HG03520 (cell line): ENCODE measurements at regions not wholly inside any gene's neighbourhood (a gene's known extent, or its start where the extent isn't known, plus 50 kb on each side); places are given as distances from the start of the nearest gene placed in this dataset.
"Not testable (repeated sequence)": the region's sequence is repeated elsewhere in the genome, so short reads cannot be mapped to it uniquely, and the experiment has no call there.

Source experiments
- ATAC-seq: cut with Tn5 transposase; IDR thresholded peaks from one replicate; pipeline ENCODE4 v1.9.1; 2021; ENCODE audit warnings: mild to moderate bottlenecking, moderate library complexity; ENCODE audit not compliant: unreplicated experiment

DNA sequence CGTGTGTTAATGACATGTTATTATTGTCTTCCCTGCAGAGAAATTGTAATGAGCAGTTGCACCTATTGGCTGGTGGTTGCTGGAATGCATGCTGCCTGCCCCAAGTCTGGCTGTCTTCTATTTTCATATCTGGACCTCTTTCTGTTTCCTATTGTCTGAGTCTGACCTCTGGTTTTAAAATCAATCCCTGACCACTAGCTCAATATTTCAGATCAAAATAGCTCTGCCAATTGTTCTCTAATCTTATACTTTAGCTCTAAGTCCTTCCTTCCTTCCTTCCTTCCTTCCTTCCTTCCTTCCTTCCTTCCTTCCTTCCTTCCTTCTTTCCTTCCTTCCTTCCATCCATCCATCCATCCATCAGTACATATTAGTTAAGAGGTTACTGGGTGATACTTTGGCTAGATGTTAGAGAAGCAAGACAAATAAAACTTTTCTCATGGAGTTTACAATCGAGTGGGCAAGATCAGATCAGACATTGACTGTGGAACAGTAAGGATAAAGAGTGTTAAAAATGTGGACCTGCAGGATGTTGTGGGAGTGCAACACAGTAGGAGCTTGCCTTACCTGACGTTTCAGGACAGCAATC, 417.1 kb downstream of the SOCS6 start:
- no peak for ATAC-seq

DNA sequence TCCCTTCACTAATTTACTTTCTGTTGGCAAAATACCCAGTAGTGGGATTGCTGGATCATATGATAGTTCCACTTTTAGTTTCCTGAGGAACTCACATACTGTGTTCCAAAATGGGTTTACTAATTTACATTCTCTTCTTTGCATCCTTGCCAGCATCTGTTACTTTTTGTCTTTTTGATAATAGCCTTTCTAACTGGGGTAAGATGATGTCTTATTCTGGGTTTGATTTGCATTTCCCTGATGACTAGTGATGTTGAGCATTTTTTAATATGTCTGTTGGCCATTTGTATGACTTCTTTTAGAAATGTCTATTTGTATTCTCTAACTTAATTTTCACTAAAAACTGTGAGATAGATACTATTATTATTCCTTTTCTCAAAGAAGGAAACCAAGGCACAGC, 411.7 kb downstream of the SOCS6 start:
- no peak for ATAC-seq

DNA sequence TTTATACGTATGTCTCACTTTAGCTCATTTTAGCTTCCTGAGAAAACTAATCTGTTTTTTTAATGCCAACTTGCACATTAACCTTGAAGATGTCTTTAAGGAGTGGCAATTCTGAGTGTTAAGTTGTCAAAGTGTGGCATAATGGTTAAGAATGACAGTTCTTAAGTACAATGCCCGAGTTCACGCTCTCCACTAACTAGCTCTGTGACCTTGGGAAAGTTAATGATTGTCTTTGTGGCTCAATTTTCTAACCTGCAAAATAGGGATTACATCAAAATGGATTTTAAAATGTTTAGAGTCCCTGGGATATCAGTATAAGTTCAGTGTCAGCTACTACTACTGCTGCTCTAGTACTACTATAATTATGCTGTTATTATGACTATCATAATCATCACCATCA, 409.7 kb downstream of the SOCS6 start:
- ATAC-seq = no peak

DNA sequence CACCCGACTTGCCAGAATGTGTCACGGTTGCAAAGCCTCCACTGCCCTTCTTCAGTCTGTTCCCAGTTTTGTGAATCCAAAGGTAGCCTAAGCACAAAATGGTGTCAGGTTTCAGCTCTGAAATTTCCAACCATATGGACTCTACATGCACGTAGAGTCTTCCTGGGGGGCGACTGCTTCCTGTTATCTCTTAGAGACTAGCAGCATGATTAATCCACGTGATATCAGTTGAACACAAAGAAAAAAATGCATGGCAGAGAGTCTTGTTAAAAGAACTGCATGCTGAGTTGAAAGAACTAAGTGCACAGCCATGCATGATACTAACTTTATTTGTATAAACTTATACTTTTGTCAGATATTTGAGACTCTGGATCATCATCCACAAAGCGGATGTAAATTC, 404.4 kb downstream of the SOCS6 start:
- ATAC-seq = no peak

DNA sequence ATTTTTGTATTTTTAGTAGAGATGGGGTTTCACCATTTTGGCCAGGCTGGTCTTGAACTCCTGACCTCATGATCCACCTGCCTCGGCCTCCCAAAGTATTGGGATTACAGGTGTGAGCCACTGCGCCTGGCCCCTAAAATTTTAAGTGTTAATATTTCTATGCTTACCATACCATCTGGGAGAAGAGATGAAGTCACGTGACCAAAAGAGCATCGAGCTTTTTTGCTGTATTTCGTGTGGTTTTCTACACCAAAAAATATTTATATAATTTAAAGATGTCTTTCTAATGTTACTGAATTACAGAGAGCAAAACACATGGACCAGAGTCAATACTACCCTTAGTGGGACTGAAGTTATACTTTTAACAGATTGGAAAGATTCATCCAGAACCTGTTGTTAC, 400.9 kb downstream of the SOCS6 start:
- ATAC-seq = not testable (repeated sequence)

DNA sequence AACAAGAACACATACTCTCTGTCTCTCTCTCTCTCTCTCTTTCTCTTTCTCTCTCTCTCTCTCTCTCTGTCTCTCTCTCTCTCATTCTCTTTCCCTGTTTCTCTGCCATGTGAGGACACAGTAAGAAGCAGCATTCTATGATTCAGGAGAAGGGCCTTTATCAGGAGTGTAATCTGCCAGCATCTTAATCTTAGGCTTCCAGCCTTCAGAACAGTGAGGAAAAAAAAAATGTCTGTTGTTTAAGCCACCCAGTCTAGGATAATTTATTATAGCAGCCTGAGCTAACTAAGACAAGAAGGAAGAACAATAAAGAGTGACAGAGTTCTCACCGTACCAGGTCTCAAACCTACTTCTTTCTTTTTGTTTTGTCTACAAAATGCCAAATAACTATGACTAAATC, 399.4 kb downstream of the SOCS6 start:
- no peak for ATAC-seq

DNA sequence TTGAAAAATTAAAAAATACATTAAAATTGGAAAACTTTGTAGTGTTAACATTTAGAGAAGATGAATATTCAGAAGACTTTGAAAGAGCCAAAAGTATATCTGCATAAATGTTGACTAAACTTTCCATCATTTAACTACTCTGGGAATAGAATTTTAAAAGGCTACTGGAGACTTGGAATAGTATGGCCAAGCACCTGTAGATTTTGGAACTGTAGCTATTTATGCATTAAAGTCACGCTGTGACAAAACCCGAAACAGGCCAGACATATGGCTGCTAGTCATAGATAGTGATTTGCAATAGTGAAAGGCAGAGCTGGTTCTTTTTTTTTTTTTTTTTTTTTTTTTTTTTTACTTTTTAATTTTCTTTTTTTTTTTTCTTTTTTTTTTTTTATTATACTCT, 396.0 kb downstream of the SOCS6 start:
- no peak for ATAC-seq

DNA sequence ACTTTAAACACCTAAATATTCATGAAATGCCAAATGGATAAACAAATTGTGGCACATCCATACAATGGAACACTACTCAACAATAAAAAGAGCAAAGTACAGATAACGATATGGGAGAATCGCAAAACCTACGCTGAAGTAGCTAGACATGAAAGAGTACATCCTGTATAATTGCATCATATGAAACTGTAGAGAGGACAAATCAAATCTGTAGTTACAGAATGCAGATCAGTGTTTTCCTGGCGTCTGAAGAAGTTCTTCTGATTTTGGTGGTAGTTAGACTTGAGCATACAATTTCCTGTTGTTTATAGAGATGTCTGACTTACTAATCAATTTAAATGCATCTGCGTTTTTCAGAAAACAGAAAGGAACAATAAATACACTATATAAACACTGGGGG, 394.4 kb downstream of the SOCS6 start:
- ATAC-seq = no peak

DNA sequence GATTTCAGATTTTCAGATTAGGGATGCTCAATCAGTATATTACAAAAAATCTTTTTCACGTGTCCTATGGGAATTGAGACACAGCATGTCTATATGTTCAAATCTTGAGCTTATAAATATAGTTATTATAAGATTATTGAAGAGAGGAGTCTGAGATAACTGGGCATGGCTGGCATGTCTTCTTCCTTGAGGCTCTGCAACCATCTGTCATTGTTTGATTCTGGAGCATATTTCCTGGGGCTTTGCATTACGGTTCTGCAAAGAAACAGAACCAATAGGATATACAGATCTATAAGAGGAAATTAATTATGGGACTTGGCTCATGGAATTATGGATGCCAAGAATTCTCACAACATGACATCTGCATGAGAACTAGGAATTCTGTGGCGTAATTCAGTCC, 386.1 kb downstream of the SOCS6 start:
- ATAC-seq = no peak

DNA sequence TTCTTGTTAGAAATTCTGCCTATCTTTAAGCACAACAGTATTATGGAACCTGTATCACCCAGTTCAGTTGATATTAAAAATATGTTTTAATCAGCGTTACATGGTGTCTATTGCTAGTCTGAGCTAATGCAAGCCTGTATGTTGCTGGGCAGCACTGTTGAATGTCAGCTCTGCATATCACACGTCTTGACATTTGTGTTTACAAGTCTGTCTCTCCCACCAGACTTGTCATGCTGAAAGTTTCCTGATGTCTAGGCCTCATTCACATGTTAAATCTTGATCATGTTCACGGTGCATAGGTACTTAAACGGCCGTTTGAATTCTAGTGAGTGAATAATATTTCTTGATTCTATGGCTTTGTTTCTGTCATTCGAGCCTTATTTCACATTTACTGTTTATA, 385.0 kb downstream of the SOCS6 start:
- no peak for ATAC-seq

DNA sequence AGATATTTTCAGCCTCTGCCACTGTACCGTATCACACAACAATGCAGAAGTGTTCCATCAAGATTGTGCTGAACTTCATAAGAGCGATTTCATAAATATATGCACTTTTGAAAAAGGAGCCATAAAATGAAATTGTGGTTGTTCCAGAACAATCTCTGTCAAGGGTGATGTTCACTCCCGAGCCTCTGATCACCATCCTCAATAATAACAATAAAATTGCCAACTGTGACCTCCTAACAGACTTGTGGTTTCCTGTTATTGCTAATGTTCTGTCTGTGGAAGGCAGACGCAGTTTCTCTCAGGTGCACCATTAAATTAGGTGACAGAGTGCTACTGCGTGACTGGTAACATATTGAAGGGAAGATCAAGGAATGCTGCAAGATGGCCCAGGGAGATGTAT, 383.7 kb downstream of the SOCS6 start:
- no peak for ATAC-seq

DNA sequence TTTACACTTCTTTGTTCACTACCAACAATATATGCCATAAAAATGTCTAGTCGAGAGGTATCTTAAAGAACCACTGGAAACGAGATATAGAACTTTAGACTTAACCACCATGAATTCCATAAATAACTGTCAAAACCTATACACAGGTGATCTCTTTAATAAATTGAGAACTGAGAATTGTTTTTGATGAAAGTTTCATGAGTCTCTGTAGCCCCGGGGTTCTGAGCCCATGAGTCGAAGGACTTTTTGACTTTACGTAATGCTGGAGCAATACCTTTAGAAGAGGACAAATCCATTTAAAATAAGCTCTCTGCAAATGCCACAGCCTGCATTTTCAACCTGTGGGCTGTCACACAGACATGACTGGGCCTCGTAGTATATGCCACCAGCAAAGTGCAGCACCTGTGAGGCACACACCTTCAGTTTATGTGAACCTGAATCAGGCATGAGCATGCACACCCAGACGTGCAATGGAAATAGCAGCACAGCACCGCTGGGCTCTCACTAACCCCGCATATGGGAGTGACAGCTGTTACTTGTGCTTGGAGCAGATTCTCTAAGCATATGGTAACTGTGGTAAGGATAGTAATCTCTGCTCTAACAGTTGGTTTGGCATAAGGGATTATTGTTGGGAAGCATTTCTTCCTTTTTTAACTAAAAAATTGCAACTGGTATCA, 383.2 kb downstream of the SOCS6 start:
- ATAC-seq = no peak

DNA sequence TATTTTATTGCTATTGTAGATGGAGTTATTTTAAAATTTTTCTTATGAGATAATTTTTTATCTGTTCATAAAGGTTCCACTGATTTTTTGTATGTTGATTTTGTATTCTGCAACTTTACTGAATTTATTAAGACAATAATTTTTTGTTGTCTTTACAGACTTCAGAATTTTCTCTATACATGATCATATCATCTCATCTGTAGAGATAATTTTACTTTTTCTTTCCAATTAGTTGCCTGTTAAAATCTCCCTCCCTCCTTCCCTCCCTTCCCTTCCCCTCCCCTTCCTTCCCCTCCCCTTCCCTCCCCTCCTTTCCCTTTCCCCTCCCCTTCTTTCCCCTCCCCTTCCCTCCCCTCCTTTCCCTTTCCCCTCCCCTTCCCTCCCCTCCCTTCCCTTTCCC, 378.1 kb downstream of the SOCS6 start:
- no peak for ATAC-seq

DNA sequence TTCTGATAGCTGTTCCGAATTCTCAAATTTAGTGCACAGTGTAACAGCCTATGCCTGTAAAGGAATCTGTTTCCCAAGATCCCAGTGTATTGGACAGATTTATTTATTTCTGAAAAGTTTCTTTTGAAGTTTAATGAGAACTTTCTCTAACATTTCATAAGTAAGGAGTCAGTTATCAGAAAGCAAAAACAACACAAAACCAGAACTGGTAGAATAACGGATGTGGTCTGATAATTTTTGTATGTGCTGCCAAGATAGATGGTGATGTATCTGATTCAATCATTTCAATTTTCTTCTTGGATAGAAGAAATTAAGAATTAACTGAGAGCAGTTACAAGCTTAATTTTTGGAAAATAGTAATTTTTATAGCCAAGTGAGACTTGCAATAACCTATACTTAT, 374.3 kb downstream of the SOCS6 start:
- ATAC-seq = no peak

DNA sequence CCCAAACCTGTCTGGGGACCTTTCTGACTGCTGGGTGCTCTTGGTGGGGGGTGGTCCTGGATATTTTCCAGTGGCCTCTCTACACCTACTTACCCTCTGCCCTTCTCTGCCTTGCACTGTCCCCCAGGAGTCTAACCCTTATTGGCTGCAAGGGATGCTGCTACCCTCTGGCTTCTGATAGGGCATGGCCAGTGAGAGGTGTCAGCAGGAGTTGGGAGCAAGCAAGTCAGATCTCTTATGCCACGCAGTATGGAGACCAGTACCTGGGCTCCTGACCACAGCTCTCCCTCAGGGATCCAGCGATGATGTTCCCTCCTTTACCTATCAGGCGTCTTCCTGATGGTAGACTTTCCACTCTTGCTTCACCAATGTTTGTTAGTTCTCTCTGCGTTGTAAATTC, 373.7 kb downstream of the SOCS6 start:
- no peak for ATAC-seq

DNA sequence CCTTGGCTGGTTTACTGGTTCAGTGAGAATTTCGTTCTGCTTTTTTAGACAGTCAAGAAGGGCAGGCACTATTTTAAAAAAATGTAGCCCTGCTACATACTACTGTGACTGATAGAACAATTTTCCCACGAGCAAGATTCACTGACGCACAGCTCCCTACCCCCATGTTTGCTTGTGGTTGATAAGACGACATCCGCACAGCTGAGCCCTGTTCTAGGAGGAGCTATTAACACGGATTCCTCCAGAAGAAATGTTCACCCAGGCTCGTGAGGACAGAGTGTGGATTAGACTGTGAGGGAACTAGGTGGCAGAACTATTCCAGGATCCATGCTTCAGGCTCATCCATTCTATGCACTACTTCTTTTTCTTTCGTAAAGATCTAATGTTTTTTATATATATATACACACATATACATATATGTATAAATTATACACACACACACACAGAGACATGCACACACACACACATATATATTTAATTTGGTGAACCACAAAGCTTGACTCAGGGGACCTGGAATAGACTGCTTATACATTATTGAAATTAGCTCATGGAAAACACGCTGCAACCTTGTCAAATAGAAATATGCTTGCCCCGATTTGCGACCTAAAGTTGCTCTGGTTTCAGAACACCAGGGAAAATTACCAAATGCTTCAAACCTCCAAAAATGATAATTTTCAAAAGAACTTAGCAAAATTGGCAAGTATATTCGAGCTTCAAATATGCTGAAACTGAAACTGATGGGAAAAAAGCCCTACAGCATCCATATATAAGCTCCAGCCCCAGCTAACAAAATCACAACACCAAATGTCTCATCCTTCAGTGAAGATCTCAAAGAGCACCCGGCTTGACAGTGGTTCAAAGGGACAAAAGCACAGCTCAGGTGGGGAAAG, 370.4 kb downstream of the SOCS6 start:
- no peak for ATAC-seq

DNA sequence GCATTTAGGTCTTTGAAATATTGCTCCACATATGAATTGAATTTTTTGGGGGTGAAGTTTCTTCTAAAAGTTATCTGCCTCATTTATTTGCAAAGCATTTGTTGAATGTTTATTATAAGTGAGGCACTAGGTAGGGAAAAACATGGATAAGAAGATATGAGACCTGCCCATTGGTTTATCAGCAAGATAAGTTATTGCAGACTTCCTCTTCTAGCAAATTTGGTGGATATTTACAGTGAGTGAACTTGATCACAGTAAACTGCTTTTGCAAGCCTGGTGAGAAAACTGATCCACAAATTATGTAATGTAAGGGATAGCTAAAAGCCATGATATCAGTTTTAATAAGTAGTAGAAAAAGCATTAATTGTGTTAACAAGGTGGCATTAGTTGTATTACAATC, 364.8 kb downstream of the SOCS6 start:
- no peak for ATAC-seq

DNA sequence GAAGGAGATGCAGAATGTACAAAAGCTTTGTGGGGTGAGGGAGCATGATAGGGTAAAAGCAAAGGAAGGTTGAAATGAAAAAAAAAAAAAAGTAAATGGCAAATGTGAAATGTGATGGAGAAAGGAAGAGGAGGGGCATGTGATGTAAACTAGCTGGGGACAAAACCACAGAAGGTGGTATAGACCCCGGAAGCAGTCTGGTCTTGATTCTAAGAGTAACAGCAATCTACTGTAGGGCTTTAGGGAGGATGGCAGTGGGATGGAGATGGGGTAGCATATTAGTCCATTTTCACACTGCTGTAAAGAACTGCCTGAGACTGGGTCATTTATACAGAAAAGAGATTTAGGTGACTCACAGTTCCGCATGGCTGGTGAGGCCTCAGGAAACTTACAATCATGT, 362.0 kb downstream of the SOCS6 start:
- no peak for ATAC-seq

DNA sequence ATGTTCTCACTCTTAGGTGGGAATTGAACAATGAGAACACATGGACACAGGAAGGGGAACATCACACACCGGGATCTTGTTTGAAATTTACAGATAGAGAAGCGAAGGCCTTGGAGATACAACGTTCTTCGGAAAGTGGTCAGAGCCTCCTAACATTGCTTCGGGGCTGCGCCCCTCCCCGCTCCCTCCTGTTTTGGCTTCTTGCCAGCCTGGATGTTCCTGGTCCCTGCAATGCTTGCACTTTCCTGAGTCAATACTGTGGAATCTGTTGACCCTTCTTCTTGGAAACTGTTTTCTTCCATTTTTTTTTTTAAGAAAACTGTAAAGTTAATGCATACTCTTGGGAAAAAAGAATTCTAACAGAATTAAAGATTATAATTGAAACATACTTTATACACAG, 360.8 kb downstream of the SOCS6 start:
- ATAC-seq = no peak

DNA sequence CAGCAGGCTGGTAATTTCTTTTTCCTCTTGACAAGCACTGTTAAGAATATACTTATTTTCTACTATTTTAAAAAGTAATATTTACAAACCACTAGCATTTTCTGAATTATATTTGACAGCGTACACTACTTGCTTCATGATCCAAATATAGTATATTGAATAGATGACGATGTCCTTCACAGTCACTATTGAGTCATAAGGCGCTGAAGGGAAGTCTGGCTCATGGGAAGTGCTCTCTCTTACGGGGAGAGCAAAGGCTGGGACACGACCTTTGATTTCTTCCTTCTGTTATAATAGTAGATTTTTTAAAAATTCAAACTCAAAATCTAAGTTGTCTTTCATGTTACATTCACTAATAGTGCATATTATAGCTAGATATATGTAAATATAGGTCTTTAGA, 357.1 kb downstream of the SOCS6 start:
- ATAC-seq = no peak

DNA sequence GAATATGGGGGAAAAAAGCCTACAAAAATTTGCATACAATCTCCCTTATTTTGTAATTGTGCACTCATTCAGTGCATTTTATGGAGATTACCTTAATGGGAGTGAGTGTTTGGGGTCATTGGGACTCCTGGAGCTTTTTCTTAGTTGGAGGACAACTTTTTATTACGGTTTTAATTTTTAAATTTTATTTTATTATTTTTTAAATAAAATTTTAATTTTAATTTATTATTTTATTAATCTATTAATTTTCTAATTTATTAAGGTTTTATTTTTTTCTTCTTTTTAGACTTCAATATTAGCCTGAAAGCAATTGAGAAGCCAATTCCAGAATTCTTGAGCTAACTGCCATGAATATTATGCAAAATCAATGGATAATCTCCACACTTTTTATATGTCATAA, 355.0 kb downstream of the SOCS6 start:
- ATAC-seq = no peak

DNA sequence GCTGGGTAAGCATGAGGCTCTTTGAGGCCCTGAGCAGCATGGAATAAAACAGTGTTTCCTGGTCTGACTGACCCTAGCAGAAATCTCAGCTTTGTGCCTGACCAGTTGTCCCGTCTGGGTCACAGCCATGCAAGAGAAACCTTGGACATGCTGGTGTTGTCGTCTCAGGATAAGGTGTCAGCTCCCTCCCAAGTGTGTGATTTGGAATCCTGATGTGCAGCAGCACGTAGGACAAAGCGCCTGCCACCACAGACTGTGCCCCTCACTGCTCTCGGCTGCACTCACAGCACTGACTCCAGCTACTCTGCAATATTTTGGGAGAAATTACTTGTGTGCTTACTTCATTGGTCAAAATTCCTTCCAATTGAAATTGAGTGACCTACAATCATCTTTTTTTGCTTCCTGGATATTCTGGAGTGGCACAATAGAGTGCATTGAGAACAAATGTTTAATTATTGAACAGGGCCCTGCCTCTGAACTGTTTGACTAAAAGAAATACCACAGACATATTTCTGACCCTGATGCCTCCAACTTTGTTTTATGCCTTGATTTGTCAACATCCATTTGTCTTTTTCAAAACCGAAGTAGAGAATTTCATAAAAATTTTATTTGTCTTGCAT, 352.4 kb downstream of the SOCS6 start:
- no peak for ATAC-seq
